GM06990 (cell line): ENCODE measurements at regions not wholly inside any gene's neighbourhood (a gene's known extent, or its start where the extent isn't known, plus 50 kb on each side); places are given as distances from the start of the nearest gene placed in this dataset.

Experiments
- DNase-seq: peaks from one replicate; pipeline ENCODE4 v3.0.0-alpha.2; 2011; ENCODE audit not compliant: insufficient read length; ENCODE audit errors: extremely low read depth
- H3K27me3 ChIP-seq: replicated peaks from 2 replicates; pipeline ENCODE4 v1.6.0; 2011; ENCODE audit warnings: low read length; ENCODE audit not compliant: control insufficient read depth, insufficient read depth
- H3K36me3 ChIP-seq: 2 replicates; pipeline ENCODE4 v1.5.1; 2011; ENCODE audit warnings: low read length; ENCODE audit not compliant: control insufficient read depth, insufficient read depth
- H3K4me3 ChIP-seq: replicated peaks from 2 replicates; pipeline ENCODE4 v1.5.1; 2011; ENCODE audit warnings: low read depth, mild to moderate bottlenecking, control low read depth, low read length
- CTCF ChIP-seq: IDR thresholded peaks from 2 replicates; pipeline ENCODE4 v1.5.1; 2011; ENCODE audit warnings: low read length, control low read depth, mild to moderate bottlenecking, inconsistent platforms; ENCODE audit not compliant: insufficient read depth, poor library complexity, severe bottlenecking

GRCh38 chr14:30303350-30303749 is 255.6 kb upstream of the G2E3 start:
- DNase-seq: no peak
- H3K27me3 ChIP-seq: no peaks in the 10 kb centered on the region; the same call in 1 of the 2 replicates
- TF ChIP-seq CTCF: no peak
- no peaks in the 10 kb centered on the region for H3K36me3 ChIP-seq
- no peak overlapping the region for H3K4me3 ChIP-seq

DNA sequence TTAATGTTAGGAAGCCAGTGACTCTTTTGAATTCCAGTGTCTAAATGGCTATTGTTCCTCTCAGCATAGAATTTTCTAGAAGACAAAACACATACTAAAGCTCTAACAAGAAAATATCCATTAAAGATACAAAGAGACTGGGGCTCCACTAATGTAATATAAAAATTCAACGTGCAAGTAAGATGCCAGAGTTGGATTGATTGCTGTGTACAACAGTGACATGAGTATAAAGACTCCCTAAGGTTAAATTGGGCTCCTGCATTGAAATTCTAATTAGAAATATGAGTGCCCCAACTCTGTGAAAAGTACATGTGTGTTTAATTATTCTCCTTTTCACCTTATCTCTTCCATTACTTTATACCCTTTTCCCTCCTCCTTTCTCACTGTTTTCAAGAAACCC is 253.6 kb upstream of the G2E3 start:
- H3K27me3 ChIP-seq: no peaks in the 10 kb centered on the region; the same call in 1 of the 2 replicates
- H3K36me3 ChIP-seq: no peaks in the 10 kb centered on the region
- no peak for TF ChIP-seq CTCF
- no peak overlapping the region for H3K4me3 ChIP-seq
- no peak for DNase-seq

- Histone ChIP-seq H3K27me3 (no peaks in the 10 kb centered on the region), H3K36me3 (no peaks in the 10 kb centered on the region), H3K4me3 (no peak overlapping the region)
- DNase-seq: no peak
- no peak for TF ChIP-seq CTCF
Observed at GRCh38 chr14:30309405-30309804, 249.6 kb upstream of the G2E3 start.

GRCh38 chr14:30312214-30312613 is 246.7 kb upstream of the G2E3 start:
- TF ChIP-seq CTCF: no peak
- Histone ChIP-seq H3K4me3 (no peak overlapping the region), H3K36me3 (no peaks in the 10 kb centered on the region), H3K27me3 (no peaks in the 10 kb centered on the region)
- no peak for DNase-seq

GRCh38 chr14:30317729-30318128 is 241.2 kb upstream of the G2E3 start:
- Histone ChIP-seq H3K27me3 (no peaks in the 10 kb centered on the region), H3K4me3 (no peak overlapping the region), H3K36me3 (no peaks in the 10 kb centered on the region)
- no peak for TF ChIP-seq CTCF
- no peak for DNase-seq

GRCh38 chr14:30322819-30323218 is 236.1 kb upstream of the G2E3 start:
- H3K27me3 ChIP-seq: no peaks in the 10 kb centered on the region
- no peak for DNase-seq
- no peaks in the 10 kb centered on the region for H3K36me3 ChIP-seq
- H3K4me3 ChIP-seq: no peak overlapping the region
- TF ChIP-seq CTCF: no peak
